ENCODE measurements at regions not wholly inside any gene's neighbourhood (a gene's known extent, or its start where the extent isn't known, plus 50 kb on each side); places are given as distances from the start of the nearest gene placed in this dataset.
"Not testable (repeated sequence)": the region's sequence is repeated elsewhere in the genome, so short reads cannot be mapped to it uniquely, and the experiment has no call there.

DNA sequence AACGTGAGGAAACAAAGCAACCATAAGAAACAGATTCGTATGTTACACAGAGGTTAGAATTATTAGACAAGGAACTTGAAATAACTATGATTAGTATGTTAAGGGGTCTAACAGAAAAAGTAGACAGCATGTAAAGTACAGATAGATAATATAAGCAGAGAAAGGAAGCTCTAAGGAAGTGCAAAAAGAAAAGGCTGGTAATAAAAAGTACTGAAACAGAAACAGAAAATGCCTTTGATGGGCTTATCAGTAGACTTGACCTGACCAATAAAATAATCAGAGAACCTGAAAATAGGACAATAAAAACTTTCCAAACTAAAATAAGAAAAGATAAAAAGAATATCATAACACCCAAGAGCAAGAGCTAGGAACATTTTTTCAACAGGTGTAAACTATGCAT, 225.8 kb downstream of the RND3 start:
- Histone ChIP-seq H3K9me3 (no peaks in the 10 kb centered on the region), H3K27me3 (no peaks in the 10 kb centered on the region), H3K36me3 (no peaks in the 10 kb centered on the region), H3K4me3 (ENCODE audit: low read depth, low read length) (no peak overlapping the region), H3K4me1 (no peaks in the 10 kb centered on the region)
- TF ChIP-seq, protein P1, sequence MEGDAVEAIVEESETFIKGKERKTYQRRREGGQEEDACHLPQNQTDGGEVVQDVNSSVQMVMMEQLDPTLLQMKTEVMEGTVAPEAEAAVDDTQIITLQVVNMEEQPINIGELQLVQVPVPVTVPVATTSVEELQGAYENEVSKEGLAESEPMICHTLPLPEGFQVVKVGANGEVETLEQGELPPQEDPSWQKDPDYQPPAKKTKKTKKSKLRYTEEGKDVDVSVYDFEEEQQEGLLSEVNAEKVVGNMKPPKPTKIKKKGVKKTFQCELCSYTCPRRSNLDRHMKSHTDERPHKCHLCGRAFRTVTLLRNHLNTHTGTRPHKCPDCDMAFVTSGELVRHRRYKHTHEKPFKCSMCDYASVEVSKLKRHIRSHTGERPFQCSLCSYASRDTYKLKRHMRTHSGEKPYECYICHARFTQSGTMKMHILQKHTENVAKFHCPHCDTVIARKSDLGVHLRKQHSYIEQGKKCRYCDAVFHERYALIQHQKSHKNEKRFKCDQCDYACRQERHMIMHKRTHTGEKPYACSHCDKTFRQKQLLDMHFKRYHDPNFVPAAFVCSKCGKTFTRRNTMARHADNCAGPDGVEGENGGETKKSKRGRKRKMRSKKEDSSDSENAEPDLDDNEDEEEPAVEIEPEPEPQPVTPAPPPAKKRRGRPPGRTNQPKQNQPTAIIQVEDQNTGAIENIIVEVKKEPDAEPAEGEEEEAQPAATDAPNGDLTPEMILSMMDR (IDR thresholded peaks at IDR 0.05; ENCODE audit: low read depth, low read length), result no peak
- DNase-seq, result no peak

DNA sequence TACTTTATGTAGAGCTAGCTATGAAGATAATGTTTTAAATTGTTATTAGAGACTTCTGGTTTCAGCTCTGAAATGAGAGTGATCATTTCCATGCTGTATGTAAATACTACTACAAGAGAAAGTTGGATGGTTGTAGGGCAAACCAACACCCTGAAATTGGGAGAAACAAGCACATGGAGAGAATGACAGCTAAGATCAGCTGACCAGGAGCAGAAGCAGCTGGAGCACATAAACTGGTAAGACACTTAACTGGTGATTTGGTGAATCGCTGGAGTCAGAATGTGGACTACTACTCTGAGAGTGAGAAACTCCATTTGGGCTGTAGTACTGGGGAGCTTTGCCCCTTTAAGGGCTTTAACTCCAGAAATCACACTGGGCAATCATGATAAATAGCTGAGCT, 226.8 kb downstream of the RND3 start:
- no peaks in the 10 kb centered on the region for H3K36me3 ChIP-seq
- DNase-seq, result no peak
- no peaks in the 10 kb centered on the region for H3K27me3 ChIP-seq
- TF ChIP-seq, protein P1 (IDR thresholded peaks at IDR 0.05; ENCODE audit: low read depth, low read length), result no peak
- no peaks in the 10 kb centered on the region for H3K9me3 ChIP-seq
- H3K4me3 ChIP-seq (ENCODE audit: low read depth, low read length), result no peak overlapping the region
- H3K4me1 ChIP-seq, result no peaks in the 10 kb centered on the region

DNA sequence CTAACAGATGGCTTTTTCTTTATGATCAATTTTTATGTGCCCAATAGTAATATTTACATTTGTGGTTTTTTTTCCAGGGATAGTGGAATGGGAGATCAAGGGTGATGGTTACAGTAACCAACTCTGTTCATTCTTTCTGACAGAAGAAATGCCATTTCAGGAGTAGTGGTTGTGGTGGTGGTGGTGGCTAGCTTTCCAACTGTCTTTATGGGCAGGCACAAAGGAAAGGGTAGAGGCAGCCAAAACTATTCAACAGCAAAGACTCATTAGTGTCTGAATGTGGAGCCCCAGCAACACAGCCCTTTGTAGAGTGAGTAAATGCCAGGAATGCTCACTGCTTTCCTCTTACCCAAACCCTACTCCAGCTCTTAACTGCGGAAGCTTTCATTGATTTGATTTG, 227.7 kb downstream of the RND3 start:
- H3K4me3 ChIP-seq (ENCODE audit: low read depth, low read length), result no peak overlapping the region
- TF ChIP-seq, protein P1 (IDR thresholded peaks at IDR 0.05; ENCODE audit: low read depth, low read length), result no peak
- DNase-seq, result no peak
- no peaks in the 10 kb centered on the region for H3K27me3 ChIP-seq
- H3K9me3 ChIP-seq, result no peaks in the 10 kb centered on the region
- H3K4me1 ChIP-seq, result no peaks in the 10 kb centered on the region
- H3K36me3 ChIP-seq, result no peaks in the 10 kb centered on the region

DNA sequence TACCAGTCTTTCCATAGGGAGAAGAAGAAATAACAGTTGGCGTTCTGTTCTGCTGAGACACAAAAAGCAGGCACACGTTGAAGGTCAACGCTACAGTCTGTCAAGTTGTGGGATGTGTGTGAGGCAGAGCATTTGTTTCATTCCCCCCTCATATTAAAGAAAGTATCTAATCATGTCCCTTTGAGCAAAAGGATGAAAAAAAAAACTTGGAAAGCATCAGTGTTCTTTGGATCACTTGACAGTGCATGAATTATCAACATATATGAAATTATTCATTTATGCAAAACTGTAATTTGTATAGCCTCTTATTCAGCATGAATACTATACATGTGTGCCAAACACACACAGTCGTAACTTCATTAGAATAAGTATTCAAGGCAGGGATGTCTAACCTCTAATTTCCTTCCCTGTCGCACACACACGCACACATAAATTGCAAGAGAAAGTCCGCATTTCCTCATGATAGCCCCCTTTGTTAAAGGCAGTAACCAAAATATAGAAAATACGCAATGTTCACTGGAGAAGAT, 228.6 kb downstream of the RND3 start:
- TF ChIP-seq, protein P1 (IDR thresholded peaks at IDR 0.05; ENCODE audit: low read depth, low read length), result no peak
- H3K4me3 ChIP-seq (ENCODE audit: low read depth, low read length), result no peak overlapping the region
- H3K36me3 ChIP-seq, result no peaks in the 10 kb centered on the region
- no peaks in the 10 kb centered on the region for H3K9me3 ChIP-seq
- H3K4me1 ChIP-seq, result no peaks in the 10 kb centered on the region
- H3K27me3 ChIP-seq, result no peaks in the 10 kb centered on the region
- no peak for DNase-seq

DNA sequence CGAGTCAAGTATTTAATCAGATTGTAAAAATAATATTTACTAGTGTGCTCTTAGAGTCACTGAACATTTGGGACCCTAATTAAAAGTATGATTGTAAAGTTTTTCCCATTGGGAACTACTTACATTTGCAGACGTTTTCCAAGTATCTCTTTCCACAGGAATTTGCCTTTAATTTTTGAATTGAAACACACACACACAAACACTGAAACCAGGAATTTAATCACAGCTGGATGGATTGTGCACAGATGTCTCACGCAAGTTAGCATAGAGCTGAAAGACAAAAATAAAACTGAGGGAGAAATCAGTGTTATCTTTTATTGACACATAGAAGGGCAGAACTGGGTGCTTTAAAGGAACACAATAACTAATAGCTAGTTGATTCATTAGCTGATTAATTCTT, 230.7 kb downstream of the RND3 start:
- Histone ChIP-seq H3K36me3 (no peaks in the 10 kb centered on the region), H3K4me3 (ENCODE audit: low read depth, low read length) (no peak overlapping the region), H3K4me1 (no peaks in the 10 kb centered on the region), H3K27me3 (no peaks in the 10 kb centered on the region), H3K9me3 (no peaks in the 10 kb centered on the region)
- TF ChIP-seq, protein P1 (IDR thresholded peaks at IDR 0.05; ENCODE audit: low read depth, low read length), result no peak
- DNase-seq, result no peak

DNA sequence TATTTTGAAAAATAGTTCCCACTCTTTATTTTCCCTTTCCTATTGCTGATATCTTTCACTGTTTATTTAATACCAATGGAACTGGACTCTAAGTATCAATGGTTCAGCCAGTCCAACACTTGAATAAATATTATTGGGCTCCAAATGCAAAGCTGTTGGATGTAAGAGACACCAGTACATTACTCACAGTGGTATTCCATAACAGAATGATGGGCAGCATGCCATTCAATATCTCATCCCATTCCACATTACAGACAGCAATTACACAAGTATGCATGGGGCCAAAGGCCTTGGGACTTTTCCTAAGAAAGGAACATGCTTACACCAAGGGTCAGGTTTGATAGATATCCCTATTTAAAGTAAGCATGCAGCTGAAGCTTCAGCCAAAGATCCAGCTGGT, 231.9 kb downstream of the RND3 start:
- no peak for DNase-seq
- H3K27me3 ChIP-seq, result no peaks in the 10 kb centered on the region
- no peaks in the 10 kb centered on the region for H3K36me3 ChIP-seq
- H3K4me3 ChIP-seq (ENCODE audit: low read depth, low read length), result no peak overlapping the region
- H3K4me1 ChIP-seq, result no peaks in the 10 kb centered on the region
- H3K9me3 ChIP-seq, result no peaks in the 10 kb centered on the region
- TF ChIP-seq, protein P1 (IDR thresholded peaks at IDR 0.05; ENCODE audit: low read depth, low read length), result no peak

DNA sequence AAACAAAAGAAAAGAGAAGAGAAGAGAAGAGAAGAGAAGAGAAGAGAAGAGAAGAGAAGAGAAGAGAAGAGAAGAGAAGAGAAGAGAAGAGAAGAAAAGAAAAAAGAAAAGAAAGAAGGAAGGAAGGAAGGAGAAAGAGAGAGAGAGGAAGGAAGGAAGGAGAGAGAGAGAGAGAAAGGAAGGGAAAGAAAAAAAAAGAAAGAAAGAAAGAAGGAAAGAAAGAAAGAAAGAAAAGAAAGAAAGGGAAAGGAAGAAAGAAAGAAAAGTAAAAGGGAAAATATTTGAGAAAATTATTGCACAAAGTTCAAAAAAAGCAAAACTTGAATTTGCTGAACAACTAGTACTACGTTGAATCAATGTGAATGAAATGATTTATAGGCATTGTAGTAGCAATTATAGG, 237.7 kb downstream of the RND3 start:
- H3K9me3 ChIP-seq; H3K4me1 ChIP-seq; H3K4me3 ChIP-seq (ENCODE audit: low read depth, low read length); H3K36me3 ChIP-seq; DNase-seq; H3K27me3 ChIP-seq: not testable (repeated sequence)

All from BE2C (cell line).